Spleen (tissue), 7 donors: ENCODE measurements at regions not wholly inside any gene's neighbourhood (a gene's known extent, or its start where the extent isn't known, plus 50 kb on each side); places are given as distances from the start of the nearest gene placed in this dataset.

ENCODE experiments used
- POLR2A ChIP-seq, 3 donors: fragments of 450-650 bp; IDR thresholded peaks; one replicate each; pipeline ENCODE4 v1.5.1; 2017; ENCODE audit warnings: antibody characterized with exemption in 3 of 3, mild to moderate bottlenecking in 1 of 3
- TF ChIP-seq, protein P1 (sequence below), 11 experiments: fragments of 200-600 bp in 7 of 11; fragments of 450-650 bp in 4 of 11; sonication (generic) in 4 of 11; IDR thresholded peaks in 8 of 11; conservative IDR thresholded peaks in 3 of 11; 1 replicate in 7 of 11; 2 replicates in 4 of 11; pipeline versions ENCODE4 v1.4.0 to v1.8.0; 2016 to 2021; ENCODE audit warnings: antibody characterized with exemption in 11 of 11, inconsistent platforms in 4 of 11, mild to moderate bottlenecking in 1 of 11
- donor health status: DM: no; HTN: no; CAD: no; lungs with moderate emphysema.
- donor health status: DM: no; HTN: no; CAD: no.
- donor health status: DM: no; HTN: no; CAD: no.

DNA sequence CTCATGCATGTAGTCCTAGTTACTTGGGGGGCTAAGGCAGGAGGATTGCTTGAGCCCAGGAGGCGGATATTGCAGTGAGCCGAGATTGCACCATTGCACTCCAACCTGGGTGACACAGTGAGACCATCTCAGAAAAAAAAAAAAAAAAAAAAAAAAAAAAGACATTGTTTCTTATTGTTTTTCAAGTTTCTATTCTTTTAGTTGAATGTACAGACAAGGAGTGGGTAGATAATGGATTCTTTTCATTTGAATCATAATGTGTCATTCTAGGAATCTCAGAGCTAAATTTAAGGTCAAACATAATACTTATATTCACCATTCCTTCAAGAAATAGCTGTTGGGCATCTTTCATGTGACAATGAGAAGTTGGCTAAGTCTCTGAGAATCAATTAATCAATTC, 157.0 kb upstream of the C21orf91 start:
- TF ChIP-seq, protein P1, sequence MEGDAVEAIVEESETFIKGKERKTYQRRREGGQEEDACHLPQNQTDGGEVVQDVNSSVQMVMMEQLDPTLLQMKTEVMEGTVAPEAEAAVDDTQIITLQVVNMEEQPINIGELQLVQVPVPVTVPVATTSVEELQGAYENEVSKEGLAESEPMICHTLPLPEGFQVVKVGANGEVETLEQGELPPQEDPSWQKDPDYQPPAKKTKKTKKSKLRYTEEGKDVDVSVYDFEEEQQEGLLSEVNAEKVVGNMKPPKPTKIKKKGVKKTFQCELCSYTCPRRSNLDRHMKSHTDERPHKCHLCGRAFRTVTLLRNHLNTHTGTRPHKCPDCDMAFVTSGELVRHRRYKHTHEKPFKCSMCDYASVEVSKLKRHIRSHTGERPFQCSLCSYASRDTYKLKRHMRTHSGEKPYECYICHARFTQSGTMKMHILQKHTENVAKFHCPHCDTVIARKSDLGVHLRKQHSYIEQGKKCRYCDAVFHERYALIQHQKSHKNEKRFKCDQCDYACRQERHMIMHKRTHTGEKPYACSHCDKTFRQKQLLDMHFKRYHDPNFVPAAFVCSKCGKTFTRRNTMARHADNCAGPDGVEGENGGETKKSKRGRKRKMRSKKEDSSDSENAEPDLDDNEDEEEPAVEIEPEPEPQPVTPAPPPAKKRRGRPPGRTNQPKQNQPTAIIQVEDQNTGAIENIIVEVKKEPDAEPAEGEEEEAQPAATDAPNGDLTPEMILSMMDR (IDR thresholded peaks at IDR 0.05 in 8 of 11, conservative IDR thresholded peaks at IDR 0.05 in 3 of 11): no peak
- TF ChIP-seq POLR2A (IDR thresholded peaks at IDR 0.05): no peak
